H54 (cell line): ENCODE measurements at regions not wholly inside any gene's neighbourhood (a gene's known extent, or its start where the extent isn't known, plus 50 kb on each side); places are given as distances from the start of the nearest gene placed in this dataset.

Source experiments
- DNase-seq: peaks from one replicate; pipeline ENCODE4 v3.0.0; 2011; ENCODE audit warnings: low spot score, mixed read lengths; ENCODE audit not compliant: insufficient read length
- FAIRE-seq: peaks from 3 replicates; lab custom pipeline; 2011; peaks lifted over from hg19 to GRCh38; lab: Jason Lieb, UNC
- POLR2A ChIP-seq: IDR thresholded peaks from 2 replicates; pipeline ENCODE4 v1.6.1; 2011; ENCODE audit warnings: low read depth, mild to moderate bottlenecking, low read length

DNA sequence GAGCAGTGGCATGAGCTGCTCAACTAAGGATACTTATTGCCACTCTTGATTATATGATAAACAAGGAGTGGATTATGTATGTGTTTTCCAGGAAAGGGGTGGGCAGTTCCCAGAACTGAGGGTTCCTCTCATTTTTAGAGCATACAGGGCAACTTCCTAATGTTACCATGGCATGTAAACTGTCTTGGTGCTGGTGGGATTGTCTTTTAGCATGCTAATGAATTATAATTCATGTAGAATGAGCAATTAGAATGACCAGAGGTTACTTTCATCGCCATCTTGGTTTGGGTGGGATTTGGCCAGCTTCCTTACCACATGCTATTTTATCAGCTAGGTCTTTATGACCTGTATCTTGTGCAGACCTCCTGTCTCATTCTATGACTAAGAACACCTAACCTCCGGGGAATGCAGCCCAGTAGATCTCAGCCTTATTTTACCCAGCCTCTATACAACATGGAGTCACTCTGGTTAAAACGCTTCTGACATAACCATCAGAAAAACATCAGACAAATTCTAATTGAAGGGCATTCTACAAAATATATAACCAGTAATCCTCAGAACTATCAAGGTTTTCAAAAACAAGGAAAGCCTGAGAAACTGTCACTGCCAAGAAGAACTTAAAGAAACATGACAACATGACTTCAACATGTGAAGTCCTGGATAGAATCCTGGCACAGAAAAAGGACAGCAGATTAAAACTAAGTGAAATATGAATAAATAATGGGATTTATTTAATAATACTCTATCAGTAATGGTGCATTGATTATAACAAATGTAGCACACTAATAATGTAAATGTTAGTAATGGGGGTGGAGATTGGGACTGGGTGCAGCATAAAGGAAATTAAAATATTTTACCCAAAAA, 365.0 kb downstream of the SEMA3D start:
- FAIRE-seq (no peak), DNase-seq (no peak)
- no peak for TF ChIP-seq POLR2A

DNA sequence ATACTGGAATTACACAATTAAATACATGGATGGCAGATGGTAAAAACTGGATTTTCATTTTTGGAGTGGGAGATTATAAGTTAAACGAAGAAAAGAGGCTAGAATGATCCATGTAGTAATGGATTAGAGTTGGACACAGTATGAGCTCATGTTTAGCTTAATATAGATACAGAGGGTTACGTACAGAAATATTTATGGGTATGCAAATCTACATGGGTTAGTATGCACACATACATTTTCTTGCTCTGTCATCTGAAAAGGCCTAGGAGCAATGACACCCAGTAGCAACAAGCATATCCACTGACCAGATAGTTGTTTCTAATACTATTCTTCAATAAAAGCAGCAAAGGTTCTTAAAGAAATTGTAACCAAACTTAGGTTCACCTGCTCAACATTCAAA, 366.4 kb downstream of the SEMA3D start:
- FAIRE-seq = no peak
- no peak for DNase-seq
- no peak for TF ChIP-seq POLR2A

DNA sequence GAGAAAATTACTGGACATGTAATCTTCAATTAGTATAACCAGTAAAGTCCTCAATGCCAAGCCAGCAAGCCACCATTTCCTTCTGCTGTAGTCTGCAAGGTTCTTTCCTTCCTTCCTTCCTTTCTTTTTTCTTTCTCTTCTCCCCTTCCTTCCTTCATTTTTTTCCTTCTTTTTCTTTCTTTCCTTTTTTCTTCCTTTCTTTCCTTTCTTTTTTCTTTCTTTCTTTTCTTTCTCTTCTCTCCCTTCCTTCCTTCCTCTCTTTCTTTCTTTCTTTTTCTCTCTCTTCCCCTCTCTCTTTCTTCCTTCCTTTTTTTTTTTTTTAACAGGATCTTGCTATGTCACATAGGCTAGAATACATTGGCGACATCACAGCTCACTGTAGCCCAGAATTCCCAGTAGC, 369.8 kb downstream of the SEMA3D start:
- FAIRE-seq = no peak

DNA sequence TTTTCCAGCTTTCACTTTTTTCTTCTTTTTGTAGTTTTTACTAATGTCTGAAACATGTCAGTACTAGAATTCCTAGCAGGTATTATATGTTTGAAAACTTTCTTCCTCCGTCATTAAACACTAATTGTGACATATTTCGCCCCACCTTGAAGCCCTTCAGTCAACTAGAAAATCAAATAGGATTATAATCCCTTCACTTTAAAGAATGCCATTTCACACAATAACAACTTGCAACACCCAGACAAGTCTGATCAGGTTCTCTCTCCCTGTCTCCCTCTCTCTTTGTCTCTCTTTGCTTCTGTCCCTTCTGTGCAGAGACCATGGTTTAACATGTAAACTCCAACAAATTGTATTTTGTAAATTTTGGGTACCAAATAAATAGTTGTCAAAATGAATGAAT, 373.5 kb downstream of the SEMA3D start:
- no peak for TF ChIP-seq POLR2A
- DNase-seq = no peak
- no peak for FAIRE-seq

More for the DNA sequence above, 369.8 kb downstream of the SEMA3D start:
- no peak for DNase-seq
- no peak for TF ChIP-seq POLR2A

DNA sequence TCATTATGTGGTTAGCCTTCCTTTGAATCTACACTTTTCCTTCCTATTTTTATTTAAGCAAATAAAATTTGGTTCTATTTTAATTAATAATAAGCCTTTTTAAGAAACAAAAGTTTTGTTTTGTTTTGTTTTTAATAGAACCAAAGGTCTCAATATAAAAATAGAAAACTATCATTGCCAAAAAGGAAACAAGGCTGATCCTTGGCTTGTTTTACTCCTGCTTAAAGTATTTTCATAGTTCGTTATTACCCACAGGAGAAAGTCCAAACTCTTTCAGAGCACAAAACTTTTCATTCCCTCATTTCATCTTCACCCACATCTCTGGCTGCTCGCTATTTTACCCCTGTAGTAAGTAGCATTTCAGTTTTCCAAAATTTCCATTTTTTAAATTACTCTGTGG, 374.8 kb downstream of the SEMA3D start:
- FAIRE-seq = no peak
- no peak for DNase-seq
- no peak for TF ChIP-seq POLR2A

DNA sequence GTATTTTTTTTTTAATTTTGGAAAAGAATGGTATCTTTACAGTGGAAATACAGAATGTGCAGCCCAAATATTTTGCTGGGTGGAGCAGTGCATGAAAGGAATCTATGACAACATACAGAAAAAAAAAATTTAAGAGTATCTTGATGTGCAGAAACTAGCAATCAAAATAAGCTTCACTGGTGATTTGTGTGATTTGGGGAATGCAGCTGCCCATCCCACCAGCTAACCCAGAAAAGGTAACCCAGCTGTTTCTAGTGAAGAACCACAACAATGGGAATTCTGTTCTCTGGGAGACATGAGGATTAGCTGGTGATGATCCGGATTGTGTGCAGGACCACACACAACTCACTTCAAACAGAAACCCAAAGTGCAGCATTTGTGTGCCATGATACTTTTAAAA, 375.5 kb downstream of the SEMA3D start:
- DNase-seq = no peak
- no peak for TF ChIP-seq POLR2A
- peak; percentile 50 for FAIRE-seq

DNA sequence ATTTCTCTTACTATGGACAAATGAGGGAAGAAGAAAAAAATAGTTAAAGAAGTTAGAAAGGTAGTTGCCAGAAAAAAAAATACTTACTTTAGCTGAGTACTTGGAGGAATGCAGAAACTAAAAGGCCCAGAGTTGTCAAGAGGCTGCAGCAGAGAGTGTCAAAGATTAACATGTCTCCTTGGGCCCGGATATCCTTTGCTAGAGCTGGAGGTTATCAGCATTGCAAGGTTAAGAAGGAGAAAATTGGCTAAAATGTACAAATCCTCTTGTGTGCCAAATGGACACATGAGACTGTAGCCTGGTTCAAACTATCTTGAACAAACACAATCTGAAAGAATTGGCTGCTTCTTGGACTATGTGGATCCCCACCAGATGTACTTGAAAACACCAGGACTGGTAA, 377.0 kb downstream of the SEMA3D start:
- peak; percentile 23 for FAIRE-seq
- no peak for DNase-seq
- no peak for TF ChIP-seq POLR2A

DNA sequence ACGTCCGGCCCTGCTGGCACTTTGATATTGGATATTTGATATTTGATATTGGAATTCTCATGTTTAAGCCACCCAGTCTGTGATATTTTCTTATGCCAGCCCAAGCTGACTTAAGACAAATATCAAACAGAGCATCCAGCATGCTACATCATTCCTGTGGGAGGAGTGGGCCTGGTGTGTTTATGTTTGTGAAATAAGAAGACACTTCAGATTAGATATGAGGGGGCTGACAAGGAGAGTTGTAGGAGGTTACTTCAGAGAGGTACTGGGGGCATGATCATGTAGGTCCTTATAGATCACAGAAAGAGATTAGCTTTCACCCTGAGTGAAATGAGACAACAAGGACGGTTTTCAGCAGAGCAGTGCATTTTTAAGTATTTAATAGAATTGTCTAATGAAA, 382.9 kb downstream of the SEMA3D start:
- FAIRE-seq (no peak), DNase-seq (no peak)
- no peak for TF ChIP-seq POLR2A

DNA sequence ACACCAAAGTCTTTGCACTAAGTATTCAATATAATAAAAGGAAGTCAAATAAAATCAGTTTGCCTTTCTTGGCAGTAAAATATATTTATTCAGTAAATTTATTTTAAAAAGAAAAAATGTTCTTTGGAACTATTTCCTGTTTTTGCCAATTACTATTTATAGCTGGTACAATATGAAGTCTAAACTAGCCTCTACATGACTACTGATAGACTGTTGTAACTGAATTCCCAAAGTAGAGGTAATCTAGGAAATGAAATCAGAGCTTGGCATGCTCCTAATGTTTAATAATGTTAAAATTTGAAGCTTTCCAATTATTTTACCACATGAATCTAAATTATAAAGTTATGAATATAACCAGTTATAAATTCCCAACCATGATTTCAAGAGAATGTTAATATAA, 385.5 kb downstream of the SEMA3D start:
- no peak for TF ChIP-seq POLR2A
- no peak for DNase-seq
- no peak for FAIRE-seq

DNA sequence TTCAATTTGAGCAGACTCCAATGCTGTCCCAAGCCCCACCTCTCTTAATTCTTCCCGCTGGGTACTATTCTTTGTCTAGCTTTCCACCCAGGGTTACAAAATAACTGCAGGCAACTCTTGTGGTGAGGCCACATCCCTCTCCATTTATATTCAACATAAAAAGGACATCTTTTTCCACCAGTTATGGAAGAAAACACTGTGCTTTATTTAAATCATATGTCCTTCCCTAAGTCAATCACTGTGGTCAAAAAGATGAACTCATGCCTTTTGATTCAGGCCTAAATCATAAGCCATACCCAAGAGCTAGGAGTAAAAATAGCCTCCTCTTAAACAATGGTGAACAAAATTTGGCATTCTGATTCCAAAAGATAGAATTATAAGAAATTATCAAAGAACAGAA, 386.0 kb downstream of the SEMA3D start:
- FAIRE-seq = no peak
- no peak for TF ChIP-seq POLR2A

DNA sequence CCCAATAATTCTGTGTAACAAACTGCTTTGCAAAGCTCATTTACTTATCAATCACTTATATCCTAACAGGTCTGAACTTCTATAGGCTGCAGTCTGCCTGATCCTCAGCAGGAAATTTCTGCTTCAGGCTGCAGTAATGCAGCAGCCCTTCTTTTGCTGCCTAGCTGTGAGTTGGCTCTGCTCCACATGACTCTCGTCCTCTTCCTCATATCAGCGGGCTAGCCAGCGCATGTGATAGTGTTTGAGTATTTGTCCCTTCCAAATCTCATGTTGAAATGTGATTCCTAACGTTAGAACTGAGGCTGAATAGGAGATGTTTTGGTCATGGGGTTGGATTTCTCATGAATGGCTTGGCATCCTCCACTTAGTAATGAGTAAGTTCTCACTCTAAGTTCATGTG, 387.8 kb downstream of the SEMA3D start:
- TF ChIP-seq POLR2A = no peak
- DNase-seq (no peak), FAIRE-seq (no peak)

More for the DNA sequence above, 386.0 kb downstream of the SEMA3D start:
- no peak for DNase-seq

DNA sequence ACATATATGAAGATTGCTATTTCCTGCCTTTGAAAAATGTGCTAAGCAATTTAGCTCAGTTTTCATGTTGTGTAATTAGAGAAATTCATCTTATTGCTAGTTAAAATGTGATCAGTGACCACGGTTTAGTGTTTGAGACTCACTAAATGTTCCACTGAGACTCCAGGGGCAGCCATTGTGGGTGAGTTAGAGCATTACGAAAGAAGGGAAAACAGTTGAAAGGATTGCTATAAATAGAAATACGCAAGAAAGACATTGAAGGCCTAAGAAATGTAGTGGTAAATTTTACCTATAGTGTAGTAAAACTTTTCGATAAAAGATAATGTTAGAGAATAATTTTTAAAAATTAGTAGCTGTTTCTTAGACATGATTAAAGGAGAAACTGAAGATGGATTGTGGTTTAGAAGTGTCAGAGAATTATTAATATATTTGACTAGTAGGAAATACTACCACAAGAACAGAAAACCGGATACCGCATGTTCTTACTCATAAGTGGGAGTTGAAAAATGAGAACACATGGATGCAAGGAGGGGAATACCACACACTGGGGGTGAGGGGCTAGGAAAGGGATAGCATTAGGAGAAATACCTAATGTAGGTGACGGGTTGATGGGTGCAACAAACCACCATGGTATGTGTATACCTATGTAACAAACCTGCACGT, 394.5 kb downstream of the SEMA3D start:
- no peak for FAIRE-seq
- no peak for TF ChIP-seq POLR2A
- DNase-seq = no peak

DNA sequence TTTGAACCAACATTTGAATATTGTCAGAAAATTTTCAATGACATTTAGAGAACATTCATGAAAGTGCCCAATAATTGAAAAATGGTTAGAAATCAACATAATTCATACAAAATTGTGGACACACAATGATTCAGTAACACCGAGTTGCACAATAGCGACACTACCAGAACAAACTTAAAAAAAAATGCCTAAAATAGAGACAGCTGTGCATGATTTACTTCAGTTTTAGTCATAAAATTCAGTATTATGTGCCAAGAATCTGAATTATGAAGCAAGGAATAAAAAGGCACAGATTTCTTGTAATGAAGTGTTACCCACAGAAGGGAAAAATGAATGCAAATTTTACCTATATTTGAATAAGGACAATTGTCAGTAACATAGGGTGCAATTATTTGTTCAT, 396.0 kb downstream of the SEMA3D start:
- DNase-seq = no peak
- TF ChIP-seq POLR2A = no peak
- FAIRE-seq = no peak

DNA sequence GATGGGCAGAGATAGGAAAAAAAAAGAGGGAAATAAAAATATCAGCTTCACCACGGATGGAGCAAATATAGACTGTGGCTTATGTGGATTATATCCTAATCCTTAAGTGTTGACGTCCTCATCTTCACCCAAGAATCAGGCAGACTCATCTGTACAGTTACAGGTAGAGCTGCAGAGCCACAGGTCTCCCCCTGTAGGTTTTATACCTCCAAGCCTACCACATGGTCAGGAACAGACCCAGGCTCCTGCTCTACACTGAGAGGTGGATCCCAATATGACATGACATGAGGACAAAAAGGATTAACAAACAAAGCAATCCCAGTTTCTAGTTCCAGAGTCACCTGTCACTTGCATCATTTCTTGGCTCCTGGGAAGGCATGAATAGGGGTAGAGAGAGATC, 400.8 kb downstream of the SEMA3D start:
- no peak for FAIRE-seq
- TF ChIP-seq POLR2A = no peak
- no peak for DNase-seq

DNA sequence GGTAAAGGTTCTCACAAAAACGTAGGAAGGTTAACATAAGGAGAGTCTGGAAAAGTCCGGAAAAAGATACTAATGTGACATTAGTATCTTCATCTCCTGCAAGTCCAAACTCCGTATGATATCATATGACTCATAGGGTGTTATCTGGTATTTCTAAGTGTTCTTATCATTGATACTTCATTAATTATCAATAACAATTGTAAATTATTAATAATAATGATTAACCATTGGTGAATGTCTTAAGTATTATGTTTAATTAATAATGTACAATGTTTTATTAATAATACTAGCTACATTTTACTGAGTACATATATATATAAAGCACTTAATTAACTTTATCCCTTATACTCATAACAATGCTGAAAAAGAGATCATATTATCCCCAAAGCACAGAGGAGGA, 402.4 kb downstream of the SEMA3D start:
- FAIRE-seq (no peak), DNase-seq (no peak)
- no peak for TF ChIP-seq POLR2A
